ENCODE measurements at regions not wholly inside any gene's neighbourhood (a gene's known extent, or its start where the extent isn't known, plus 50 kb on each side); places are given as distances from the start of the nearest gene placed in this dataset.
"Not testable (repeated sequence)": the region's sequence is repeated elsewhere in the genome, so short reads cannot be mapped to it uniquely, and the experiment has no call there.

DNA sequence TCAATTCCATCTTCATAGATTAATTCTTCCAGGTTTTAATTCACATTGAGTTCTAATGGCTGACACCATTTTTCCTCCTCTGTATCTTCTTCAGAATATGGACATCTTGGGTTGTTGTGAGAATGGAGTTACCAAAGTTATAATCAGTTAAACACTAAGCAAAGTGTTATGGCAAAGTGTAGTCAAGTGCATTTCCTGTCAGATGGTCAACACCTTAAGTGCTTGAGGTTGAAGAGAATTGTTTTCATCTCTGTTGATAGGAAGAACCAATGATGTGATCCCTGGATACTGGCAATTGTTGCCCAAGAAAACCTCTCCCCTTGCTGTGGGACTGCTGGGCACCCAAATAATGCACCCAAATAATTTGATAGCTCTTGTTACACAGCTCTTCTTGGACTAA lies 102.6 kb upstream of the SATB1 start:
- Mint-ChIP-seq H3K4me3 (no peak overlapping the region), H3K36me3 (peaks cover 51% of the 10 kb centered on the region), H3K4me1 (peaks cover 10% of the 10 kb centered on the region), H3K9me3 (peaks cover 21% of the 10 kb centered on the region), H3K27ac (no peak overlapping the region), H3K27me3 (no peaks in the 10 kb centered on the region)
- no peak for DNase-seq

DNA sequence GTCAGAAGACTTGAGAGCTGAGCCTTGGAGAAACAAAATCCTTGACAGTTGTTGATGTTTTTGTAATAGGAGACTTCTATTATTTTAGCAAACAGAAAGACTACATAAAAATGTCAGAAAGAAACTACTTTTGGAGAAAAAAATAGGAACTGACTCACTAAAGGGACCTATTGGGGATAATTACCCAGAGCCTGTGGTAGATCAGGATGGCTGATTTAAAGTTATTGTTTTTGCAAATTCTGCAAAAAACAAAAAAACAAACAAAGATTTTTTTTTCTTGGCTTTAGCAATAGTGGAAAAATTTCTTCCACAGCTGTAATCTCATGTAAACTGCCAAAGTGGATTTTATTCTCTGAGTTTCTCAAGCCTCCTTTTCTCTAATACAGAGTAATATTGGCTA lies 101.5 kb upstream of the SATB1 start:
- Mint-ChIP-seq H3K4me3 (no peak overlapping the region), H3K36me3 (peaks cover 50% of the 10 kb centered on the region), H3K4me1 (peaks cover 9% of the 10 kb centered on the region), H3K9me3 (peaks cover 21% of the 10 kb centered on the region), H3K27me3 (no peaks in the 10 kb centered on the region), H3K27ac (no peak overlapping the region)
- DNase-seq, result no peak

DNA sequence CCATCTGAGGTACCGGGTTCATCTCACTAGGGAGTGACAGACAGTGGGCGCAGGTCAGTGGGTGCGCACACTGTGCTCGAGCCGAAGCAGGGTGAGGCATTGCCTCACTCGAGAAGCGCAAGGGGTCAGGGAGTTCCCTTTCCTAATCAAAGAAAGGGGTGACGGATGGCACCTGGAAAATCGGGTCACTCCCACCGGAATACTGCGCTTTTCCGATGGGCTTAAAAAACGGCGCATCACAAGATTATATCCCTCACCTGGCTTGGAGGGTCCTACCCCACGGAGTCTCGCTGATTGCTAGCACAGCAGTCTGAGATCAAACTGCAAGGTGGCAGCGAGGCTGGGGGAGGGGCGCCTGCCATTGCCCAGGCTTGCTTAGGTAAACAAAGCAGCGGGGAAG lies 91.0 kb upstream of the SATB1 start:
- not testable (repeated sequence) for DNase-seq, H3K9me3 Mint-ChIP-seq, H3K27me3 Mint-ChIP-seq, H3K4me3 Mint-ChIP-seq, H3K27ac Mint-ChIP-seq
- H3K4me1 Mint-ChIP-seq, result peaks cover 11% of the 10 kb centered on the region
- peaks cover 21% of the 10 kb centered on the region for H3K36me3 Mint-ChIP-seq

GRCh38 chr3:18513091-18513490 lies 88.0 kb upstream of the SATB1 start:
- no peaks in the 10 kb centered on the region for H3K27me3 Mint-ChIP-seq
- no peak overlapping the region for H3K4me3 Mint-ChIP-seq
- no peak for DNase-seq
- H3K27ac Mint-ChIP-seq, result no peak overlapping the region
- H3K9me3 Mint-ChIP-seq, result no peaks in the 10 kb centered on the region
- H3K4me1 Mint-ChIP-seq, result peaks cover 18% of the 10 kb centered on the region
- H3K36me3 Mint-ChIP-seq, result peaks cover 23% of the 10 kb centered on the region

- DNase-seq, result no peak
- H3K27ac Mint-ChIP-seq, result no peak overlapping the region
- H3K4me1 Mint-ChIP-seq, result peaks cover 18% of the 10 kb centered on the region
- H3K36me3 Mint-ChIP-seq, result peaks cover 23% of the 10 kb centered on the region
- H3K27me3 Mint-ChIP-seq, result no peaks in the 10 kb centered on the region
- no peaks in the 10 kb centered on the region for H3K9me3 Mint-ChIP-seq
- H3K4me3 Mint-ChIP-seq, result no peak overlapping the region
Observed at GRCh38 chr3:18512007-18512406, 86.9 kb upstream of the SATB1 start.

DNA sequence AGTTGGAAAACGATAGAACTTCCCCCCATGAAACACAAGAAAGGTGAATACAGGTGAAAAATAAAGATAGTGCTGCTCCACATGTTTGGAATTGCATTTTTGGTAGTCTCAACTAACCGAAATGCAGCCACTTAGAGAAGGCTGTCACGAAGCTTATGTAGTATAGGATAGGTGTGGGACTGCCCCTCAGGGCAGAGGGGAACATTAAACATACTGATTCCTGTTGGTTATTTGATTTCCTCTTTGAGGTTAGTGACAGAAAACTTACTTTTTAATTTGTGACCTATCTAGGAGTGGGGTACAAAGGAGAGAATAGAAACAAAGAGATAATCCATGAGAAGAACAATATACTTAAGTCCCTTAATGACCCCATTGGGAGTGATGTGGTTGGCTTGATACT lies 85.8 kb upstream of the SATB1 start:
- no peaks in the 10 kb centered on the region for H3K9me3 Mint-ChIP-seq
- H3K4me3 Mint-ChIP-seq, result no peak overlapping the region
- no peak overlapping the region for H3K27ac Mint-ChIP-seq
- no peak for DNase-seq
- H3K36me3 Mint-ChIP-seq, result peaks cover 21% of the 10 kb centered on the region
- H3K27me3 Mint-ChIP-seq, result no peaks in the 10 kb centered on the region
- H3K4me1 Mint-ChIP-seq, result peaks cover 18% of the 10 kb centered on the region

GRCh38 chr3:18507333-18507732 lies 82.2 kb upstream of the SATB1 start:
- H3K27ac Mint-ChIP-seq, result no peak overlapping the region
- H3K4me3 Mint-ChIP-seq, result no peak overlapping the region
- peaks cover 21% of the 10 kb centered on the region for H3K4me1 Mint-ChIP-seq
- peaks cover 18% of the 10 kb centered on the region for H3K36me3 Mint-ChIP-seq
- H3K9me3 Mint-ChIP-seq, result no peaks in the 10 kb centered on the region
- no peak for DNase-seq
- no peaks in the 10 kb centered on the region for H3K27me3 Mint-ChIP-seq

GRCh38 chr3:18505056-18505455 lies 79.9 kb upstream of the SATB1 start:
- no peak for DNase-seq
- Mint-ChIP-seq H3K36me3 (peaks cover 2% of the 10 kb centered on the region), H3K27ac (no peak overlapping the region), H3K27me3 (no peaks in the 10 kb centered on the region), H3K9me3 (no peaks in the 10 kb centered on the region), H3K4me3 (no peak overlapping the region), H3K4me1 (peaks cover 18% of the 10 kb centered on the region)

DNA sequence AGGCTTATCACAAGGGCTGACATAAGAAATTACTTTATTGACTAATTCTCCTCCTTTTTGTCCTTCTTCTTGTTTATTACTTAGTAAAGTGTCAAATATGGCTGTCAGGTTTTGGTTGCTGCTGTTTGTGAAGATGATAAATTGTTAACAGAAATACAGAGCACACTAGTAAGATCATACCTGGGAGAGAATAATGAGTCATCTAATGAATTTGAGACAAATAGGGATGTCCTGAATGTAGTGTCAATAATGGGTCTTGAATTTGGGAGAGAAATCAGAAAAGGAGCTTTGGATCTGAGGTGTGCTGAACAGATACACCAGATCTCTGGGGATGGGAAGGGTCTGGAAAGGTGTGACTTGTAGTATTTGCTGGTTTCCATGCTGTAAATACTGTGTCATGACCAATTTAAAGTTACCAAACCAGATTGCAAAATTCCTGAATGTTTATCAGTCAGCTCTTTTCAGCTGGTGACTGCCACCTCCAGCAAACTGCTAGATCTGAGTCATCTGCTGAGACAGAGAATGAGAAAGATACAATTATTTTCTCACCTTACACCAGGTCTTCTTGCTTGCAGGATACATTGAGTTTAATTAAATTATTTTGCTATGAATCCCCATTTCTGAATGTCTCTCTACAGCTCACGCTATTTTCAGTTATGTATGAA lies 76.7 kb upstream of the SATB1 start:
- H3K4me1 Mint-ChIP-seq, result peaks cover 37% of the 10 kb centered on the region
- no peak overlapping the region for H3K27ac Mint-ChIP-seq
- no peak for DNase-seq
- H3K4me3 Mint-ChIP-seq, result no peak overlapping the region
- no peaks in the 10 kb centered on the region for H3K27me3 Mint-ChIP-seq
- peaks cover 5% of the 10 kb centered on the region for H3K36me3 Mint-ChIP-seq
- no peaks in the 10 kb centered on the region for H3K9me3 Mint-ChIP-seq

- Mint-ChIP-seq H3K4me1 (peaks cover 37% of the 10 kb centered on the region), H3K36me3 (peaks cover 7% of the 10 kb centered on the region), H3K9me3 (no peaks in the 10 kb centered on the region), H3K27ac (no peak overlapping the region), H3K4me3 (no peak overlapping the region), H3K27me3 (no peaks in the 10 kb centered on the region)
- no peak for DNase-seq
Observed at GRCh38 chr3:18500322-18500721, 75.2 kb upstream of the SATB1 start.

DNA sequence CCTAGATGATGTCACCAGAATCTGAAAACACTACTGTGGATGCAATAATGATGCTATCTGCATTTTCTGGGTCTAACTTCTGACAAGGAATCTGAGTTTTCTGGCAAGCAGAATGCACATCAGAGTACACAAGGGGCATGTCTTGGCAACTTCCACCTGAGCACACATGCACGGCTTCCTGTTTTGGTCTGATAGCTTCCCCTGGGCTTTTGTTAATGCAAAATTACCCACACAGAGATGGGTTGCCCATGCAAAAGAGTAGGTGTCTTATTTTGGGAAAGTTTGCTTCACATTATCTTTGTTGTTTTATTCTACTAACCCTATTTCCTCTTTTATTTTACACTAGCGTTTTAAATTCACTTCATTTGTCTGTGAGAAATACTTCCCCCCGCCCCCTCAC lies 74.2 kb upstream of the SATB1 start:
- Mint-ChIP-seq H3K27me3 (no peaks in the 10 kb centered on the region), H3K4me3 (peak overlapping the region; percentile 33), H3K36me3 (peaks cover 12% of the 10 kb centered on the region), H3K4me1 (peaks cover 37% of the 10 kb centered on the region), H3K9me3 (peaks cover 4% of the 10 kb centered on the region), H3K27ac (peak overlapping the region; percentile 82)
- DNase-seq, result no peak

DNA sequence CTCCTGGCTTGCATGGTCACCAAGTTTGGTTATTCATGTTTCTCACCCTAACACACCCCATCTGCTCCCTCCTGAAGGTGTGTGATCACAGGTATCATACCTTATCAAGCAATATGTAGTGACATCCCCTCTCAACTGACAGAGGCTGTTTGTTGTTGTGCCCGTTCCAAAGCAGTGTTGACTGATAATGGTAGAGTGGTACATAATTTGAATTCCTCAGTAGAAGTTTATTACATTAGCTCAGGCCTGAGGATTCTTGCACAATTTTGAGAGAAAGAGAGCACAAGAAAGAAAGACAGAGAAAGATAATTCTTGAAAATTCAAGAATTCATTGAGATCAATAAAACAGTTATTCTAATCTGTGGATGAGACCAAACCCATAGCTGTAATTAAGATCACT lies 69.1 kb upstream of the SATB1 start:
- H3K4me3 Mint-ChIP-seq, result no peak overlapping the region
- no peaks in the 10 kb centered on the region for H3K27me3 Mint-ChIP-seq
- no peak for DNase-seq
- H3K9me3 Mint-ChIP-seq, result peaks cover 12% of the 10 kb centered on the region
- peaks cover 30% of the 10 kb centered on the region for H3K4me1 Mint-ChIP-seq
- peaks cover 16% of the 10 kb centered on the region for H3K36me3 Mint-ChIP-seq
- H3K27ac Mint-ChIP-seq, result no peak overlapping the region

GRCh38 chr3:18489939-18490338 lies 64.8 kb upstream of the SATB1 start:
- peaks cover 15% of the 10 kb centered on the region for H3K36me3 Mint-ChIP-seq
- peaks cover 20% of the 10 kb centered on the region for H3K4me1 Mint-ChIP-seq
- no peak overlapping the region for H3K4me3 Mint-ChIP-seq
- no peak overlapping the region for H3K27ac Mint-ChIP-seq
- peaks cover 15% of the 10 kb centered on the region for H3K9me3 Mint-ChIP-seq
- H3K27me3 Mint-ChIP-seq, result no peaks in the 10 kb centered on the region
- DNase-seq, result peak; percentile 20

- H3K27me3 Mint-ChIP-seq, result no peaks in the 10 kb centered on the region
- H3K9me3 Mint-ChIP-seq, result peaks cover 12% of the 10 kb centered on the region
- no peak for DNase-seq
Observed at GRCh38 chr3:18483226-18483625, 58.1 kb upstream of the SATB1 start.

DNA sequence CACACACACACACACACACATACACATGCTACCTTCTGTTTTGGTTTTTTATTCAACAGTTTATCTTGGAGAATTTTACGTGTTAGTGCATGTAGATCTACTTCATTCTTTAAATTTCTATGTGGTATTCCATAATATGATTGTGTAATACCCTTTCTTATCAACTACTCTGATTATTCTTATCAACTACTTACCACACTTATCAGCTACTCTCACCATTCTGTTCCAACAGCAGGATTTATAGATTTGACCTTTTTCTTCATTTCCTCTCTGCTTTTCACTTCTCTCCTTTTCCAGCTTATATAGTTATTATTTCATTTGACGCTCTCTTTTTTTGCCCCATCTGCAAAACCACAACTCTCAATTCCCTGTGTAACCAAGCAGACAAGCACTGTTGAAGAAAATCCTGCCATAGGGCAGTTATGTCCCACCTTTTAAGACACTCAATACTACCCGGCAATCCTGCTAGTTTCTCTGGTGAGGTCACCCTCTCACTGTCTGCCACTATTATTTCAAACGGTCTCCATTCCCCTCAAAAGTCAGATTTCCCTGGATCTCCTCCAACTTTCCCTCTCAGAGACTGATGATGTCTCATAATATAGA lies 56.9 kb upstream of the SATB1 start:
- H3K36me3 Mint-ChIP-seq, result peaks cover 30% of the 10 kb centered on the region
- DNase-seq, result no peak
- peaks cover 16% of the 10 kb centered on the region for H3K9me3 Mint-ChIP-seq
- H3K4me3 Mint-ChIP-seq, result no peak overlapping the region
- H3K27ac Mint-ChIP-seq, result no peak overlapping the region
- no peaks in the 10 kb centered on the region for H3K27me3 Mint-ChIP-seq
- H3K4me1 Mint-ChIP-seq, result peaks cover 27% of the 10 kb centered on the region

More at GRCh38 chr3:18483226-18483625, 58.1 kb upstream of the SATB1 start:
- Mint-ChIP-seq H3K4me1 (peaks cover 27% of the 10 kb centered on the region), H3K27ac (no peak overlapping the region), H3K4me3 (no peak overlapping the region), H3K36me3 (peaks cover 24% of the 10 kb centered on the region)

- no peak overlapping the region for H3K27ac Mint-ChIP-seq
- peaks cover 22% of the 10 kb centered on the region for H3K4me1 Mint-ChIP-seq
- H3K27me3 Mint-ChIP-seq, result no peaks in the 10 kb centered on the region
- H3K4me3 Mint-ChIP-seq, result no peak overlapping the region
- H3K36me3 Mint-ChIP-seq, result peaks cover 34% of the 10 kb centered on the region
- H3K9me3 Mint-ChIP-seq, result peaks cover 10% of the 10 kb centered on the region
- DNase-seq, result no peak
Observed at GRCh38 chr3:18477620-18478019, 52.5 kb upstream of the SATB1 start.

Data from activated naive CD8-positive, alpha-beta T cell treated with anti-CD3 and anti-CD28 coated beads for 36 hours (primary cell).